ENCODE measurements at regions not wholly inside any gene's neighbourhood (a gene's known extent, or its start where the extent isn't known, plus 50 kb on each side); places are given as distances from the start of the nearest gene placed in this dataset.

- POLR2A ChIA-PET, result no interaction called here
- Histone ChIP-seq H3K4me1 (ENCODE audit: control insufficient read depth, insufficient read depth, low read length) (no peaks in the 10 kb centered on the region), H3K9me3 (ENCODE audit: control insufficient read depth, insufficient read depth, low read depth, low read length) (no peaks in the 10 kb centered on the region), H3K36me3 (ENCODE audit: control insufficient read depth in 2 of 2, insufficient read depth in 1 of 2, low read length in 2 of 2) (no peaks in the 10 kb centered on the region), H3K4me3 (ENCODE audit: low read depth, low read length) (no peak overlapping the region), H3K27ac (ENCODE audit: extremely low read depth, low read depth, low read length) (no peak overlapping the region)
- TF ChIP-seq HOXA7 (CRISPR knock-in tag; IDR thresholded peaks at IDR 0.05; ENCODE audit: borderline replicate concordance), result no peak
- no peak for TF ChIP-seq ZNF37A (tag by site-specific recombination; IDR thresholded peaks at IDR 0.05)
- TF ChIP-seq GLIS1 (tag by site-specific recombination; IDR thresholded peaks at IDR 0.05), result no peak
- no peak for TF ChIP-seq ZBTB48 (tag by site-specific recombination; IDR thresholded peaks at IDR 0.05)
- no peak for TF ChIP-seq MEIS1 (CRISPR knock-in tag; IDR thresholded peaks at IDR 0.05; ENCODE audit: borderline replicate concordance)
- no peak for TF ChIP-seq PATZ1 (tag by site-specific recombination; IDR thresholded peaks at IDR 0.05)
- TF ChIP-seq ZNF529 (tag by site-specific recombination; IDR thresholded peaks at IDR 0.05; ENCODE audit: insufficient replicate concordance), result no peak
- no peak for TF ChIP-seq ZNF202 (tag by site-specific recombination; IDR thresholded peaks at IDR 0.05; ENCODE audit: borderline replicate concordance)
- no peak for TF ChIP-seq ZNF18 (tag by site-specific recombination; IDR thresholded peaks at IDR 0.05)
- TF ChIP-seq, protein P1, sequence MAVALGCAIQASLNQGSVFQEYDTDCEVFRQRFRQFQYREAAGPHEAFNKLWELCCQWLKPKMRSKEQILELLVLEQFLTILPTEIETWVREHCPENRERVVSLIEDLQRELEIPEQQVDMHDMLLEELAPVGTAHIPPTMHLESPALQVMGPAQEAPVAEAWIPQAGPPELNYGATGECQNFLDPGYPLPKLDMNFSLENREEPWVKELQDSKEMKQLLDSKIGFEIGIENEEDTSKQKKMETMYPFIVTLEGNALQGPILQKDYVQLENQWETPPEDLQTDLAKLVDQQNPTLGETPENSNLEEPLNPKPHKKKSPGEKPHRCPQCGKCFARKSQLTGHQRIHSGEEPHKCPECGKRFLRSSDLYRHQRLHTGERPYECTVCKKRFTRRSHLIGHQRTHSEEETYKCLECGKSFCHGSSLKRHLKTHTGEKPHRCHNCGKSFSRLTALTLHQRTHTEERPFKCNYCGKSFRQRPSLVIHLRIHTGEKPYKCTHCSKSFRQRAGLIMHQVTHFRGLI (tag by site-specific recombination; IDR thresholded peaks at IDR 0.05), result no peak
- no peak for TF ChIP-seq ZNF239 (tag by site-specific recombination; IDR thresholded peaks at IDR 0.05)
- TF ChIP-seq IKZF3 (tag by site-specific recombination; IDR thresholded peaks at IDR 0.05), result no peak
- no peak for TF ChIP-seq ZBTB44 (tag by site-specific recombination; IDR thresholded peaks at IDR 0.05)
- no peak for TF ChIP-seq ZNF776 (tag by site-specific recombination; IDR thresholded peaks at IDR 0.05; ENCODE audit: borderline replicate concordance)
- TF ChIP-seq, protein P2, sequence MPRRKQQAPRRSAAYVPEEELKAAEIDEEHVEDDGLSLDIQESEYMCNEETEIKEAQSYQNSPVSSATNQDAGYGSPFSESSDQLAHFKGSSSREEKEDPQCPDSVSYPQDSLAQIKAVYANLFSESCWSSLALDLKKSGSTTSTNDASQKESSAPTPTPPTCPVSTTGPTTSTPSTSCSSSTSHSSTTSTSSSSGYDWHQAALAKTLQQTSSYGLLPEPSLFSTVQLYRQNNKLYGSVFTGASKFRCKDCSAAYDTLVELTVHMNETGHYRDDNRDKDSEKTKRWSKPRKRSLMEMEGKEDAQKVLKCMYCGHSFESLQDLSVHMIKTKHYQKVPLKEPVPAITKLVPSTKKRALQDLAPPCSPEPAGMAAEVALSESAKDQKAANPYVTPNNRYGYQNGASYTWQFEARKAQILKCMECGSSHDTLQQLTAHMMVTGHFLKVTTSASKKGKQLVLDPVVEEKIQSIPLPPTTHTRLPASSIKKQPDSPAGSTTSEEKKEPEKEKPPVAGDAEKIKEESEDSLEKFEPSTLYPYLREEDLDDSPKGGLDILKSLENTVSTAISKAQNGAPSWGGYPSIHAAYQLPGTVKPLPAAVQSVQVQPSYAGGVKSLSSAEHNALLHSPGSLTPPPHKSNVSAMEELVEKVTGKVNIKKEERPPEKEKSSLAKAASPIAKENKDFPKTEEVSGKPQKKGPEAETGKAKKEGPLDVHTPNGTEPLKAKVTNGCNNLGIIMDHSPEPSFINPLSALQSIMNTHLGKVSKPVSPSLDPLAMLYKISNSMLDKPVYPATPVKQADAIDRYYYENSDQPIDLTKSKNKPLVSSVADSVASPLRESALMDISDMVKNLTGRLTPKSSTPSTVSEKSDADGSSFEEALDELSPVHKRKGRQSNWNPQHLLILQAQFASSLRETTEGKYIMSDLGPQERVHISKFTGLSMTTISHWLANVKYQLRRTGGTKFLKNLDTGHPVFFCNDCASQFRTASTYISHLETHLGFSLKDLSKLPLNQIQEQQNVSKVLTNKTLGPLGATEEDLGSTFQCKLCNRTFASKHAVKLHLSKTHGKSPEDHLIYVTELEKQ (tag by site-specific recombination; IDR thresholded peaks at IDR 0.05; ENCODE audit: borderline replicate concordance), result no peak
- TF ChIP-seq ZNF394 (tag by site-specific recombination; IDR thresholded peaks at IDR 0.05; ENCODE audit: borderline replicate concordance), result no peak
- no peak for TF ChIP-seq ZSCAN23 (tag by site-specific recombination; IDR thresholded peaks at IDR 0.05)
- CTCF ChIA-PET, result interaction anchor here (0.7 kb wide), 1 partner anchor 10 kb away, joined by 3 read pairs; no protein-coding TSS in a partner anchor
Measured at GRCh38 chr14:51460011-51460410, 191.7 kb upstream of the FRMD6 start.
